ENCODE measurements at regions not wholly inside any gene's neighbourhood (a gene's known extent, or its start where the extent isn't known, plus 50 kb on each side); places are given as distances from the start of the nearest gene placed in this dataset.

DNA sequence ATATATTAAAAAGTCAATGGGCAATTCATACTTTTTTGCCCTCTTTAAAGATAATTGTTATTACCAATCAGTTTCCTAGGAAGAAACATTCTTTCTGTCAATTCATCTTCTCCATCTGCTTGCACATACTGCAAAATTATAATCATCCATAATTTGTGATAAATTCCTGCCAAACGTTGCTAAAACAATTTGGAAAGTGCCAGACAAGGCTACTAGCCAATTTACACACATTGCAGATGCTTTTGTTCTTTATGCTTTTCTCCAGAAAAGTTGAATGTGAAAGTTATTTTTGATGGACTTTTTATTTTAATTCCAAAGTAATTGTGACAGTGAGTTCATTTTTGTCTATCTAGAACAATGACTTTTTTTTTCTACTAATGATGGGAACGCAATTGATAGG lies 992.8 kb upstream of the ADGRL2 start:
- DNase-seq (ENCODE audit: low spot score) = no peak

DNA sequence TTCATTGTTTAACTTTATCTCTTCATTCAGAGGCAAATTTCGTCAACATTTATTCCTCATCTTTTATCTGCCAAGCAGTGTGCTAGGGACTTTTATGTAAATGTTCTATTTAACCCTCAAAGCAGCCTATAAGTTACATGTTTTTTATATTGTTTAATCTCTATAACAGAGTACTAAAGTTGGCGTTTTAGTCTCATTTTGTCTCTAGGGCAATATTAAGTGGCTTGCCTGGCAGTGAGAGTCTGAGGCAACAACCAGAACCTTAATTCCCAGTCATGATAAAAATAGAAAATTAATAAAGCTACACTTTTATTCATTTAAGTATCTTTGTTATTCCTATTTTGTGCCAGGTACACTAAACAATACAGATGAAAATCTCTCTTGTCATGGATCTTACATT lies 994.3 kb upstream of the ADGRL2 start:
- DNase-seq (ENCODE audit: low spot score) = no peak

DNA sequence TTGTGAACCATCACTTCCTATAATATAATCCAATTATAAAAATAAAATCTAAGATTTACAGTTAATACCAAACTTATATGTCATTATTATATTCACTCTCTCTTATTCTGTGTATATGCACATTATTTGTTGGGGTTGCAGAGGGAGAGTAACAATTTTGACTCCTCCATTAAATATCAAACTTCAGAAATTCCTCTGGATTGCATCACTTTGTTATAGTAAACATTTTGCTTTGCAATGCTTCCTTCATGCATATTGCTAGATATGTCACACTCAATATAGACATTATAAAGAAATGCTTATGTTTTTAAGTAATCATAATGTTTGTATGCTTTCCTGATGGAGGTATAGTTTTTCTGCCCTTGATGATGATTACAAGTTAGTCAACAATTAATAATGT lies 999.0 kb upstream of the ADGRL2 start:
- DNase-seq (ENCODE audit: low spot score) = no peak

DNA sequence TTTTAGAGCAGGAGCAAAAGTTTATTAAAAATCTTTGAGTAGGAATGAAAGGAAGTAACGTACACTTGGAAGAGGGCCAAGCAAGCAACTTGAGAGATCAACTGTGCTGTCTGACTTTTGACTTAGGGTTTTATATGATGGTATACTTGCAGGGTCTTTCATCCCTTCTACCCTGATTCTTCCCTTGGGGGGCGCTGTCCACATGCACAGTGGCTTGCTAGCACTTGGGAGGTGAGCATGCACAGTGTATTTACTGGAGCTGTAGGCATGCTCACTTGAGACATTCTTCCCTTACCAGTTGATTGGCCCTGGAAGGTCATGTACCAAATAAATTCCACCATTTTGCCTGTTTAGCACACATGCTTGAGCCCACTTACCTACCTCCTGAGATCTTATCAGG lies 1001.3 kb upstream of the ADGRL2 start:
- DNase-seq (ENCODE audit: low spot score) = no peak

DNA sequence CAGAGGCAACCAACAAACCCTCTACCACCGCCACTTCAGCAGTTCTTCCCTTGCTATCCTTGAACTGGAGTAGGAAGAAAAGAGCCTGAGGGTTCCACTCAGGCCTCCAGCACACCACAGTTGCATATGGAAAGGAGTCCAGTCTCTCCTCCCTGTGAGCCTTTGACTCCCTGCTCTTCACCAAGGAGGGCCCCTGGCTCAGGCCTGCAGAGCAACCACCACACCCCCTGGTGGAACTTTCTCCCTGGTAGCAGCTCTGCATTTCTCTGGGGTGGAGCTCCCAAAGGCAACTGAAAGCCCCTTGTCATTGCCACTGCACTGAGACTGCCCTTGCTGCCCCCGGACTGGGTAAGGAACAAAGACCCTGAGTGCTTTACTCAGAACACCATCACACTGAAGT lies 1021.5 kb upstream of the ADGRL2 start:
- DNase-seq (ENCODE audit: low spot score) = no peak

DNA sequence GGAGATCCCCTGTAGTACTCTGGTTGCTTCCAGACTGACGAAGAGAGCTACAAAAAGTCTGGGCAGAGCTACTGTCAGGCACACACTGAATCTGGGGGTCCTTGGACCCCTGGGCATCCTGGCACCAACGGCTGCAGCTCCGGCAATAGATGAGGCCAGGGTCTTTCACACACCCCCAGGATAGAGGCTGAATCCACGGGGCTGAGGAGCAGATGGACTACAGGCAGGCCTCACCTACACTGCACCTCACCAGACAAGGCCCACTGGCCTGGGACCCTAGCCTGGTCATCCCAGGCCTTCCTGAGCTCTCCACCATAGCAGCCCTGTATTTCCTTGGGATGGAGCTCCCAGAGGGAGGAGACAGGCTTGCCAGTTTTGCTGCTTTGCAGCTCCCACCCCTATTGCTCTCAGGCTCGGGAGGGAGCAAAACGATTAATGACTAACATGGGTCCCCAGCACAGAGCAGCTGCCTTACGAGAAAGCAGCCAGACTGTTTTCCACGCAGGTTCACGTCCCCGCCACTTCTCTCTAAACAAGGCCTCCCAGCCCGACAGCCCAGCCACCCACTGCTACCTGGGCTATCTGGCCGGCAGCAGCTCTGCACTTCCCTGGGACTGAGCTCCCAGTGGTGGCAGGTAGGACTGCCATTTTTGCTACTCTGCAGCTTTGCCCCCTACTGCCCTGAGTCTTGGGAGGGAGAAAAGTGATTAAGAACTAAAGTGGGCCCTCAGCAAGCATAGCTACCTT lies 1022.5 kb upstream of the ADGRL2 start:
- no peak for DNase-seq (ENCODE audit: low spot score)

DNA sequence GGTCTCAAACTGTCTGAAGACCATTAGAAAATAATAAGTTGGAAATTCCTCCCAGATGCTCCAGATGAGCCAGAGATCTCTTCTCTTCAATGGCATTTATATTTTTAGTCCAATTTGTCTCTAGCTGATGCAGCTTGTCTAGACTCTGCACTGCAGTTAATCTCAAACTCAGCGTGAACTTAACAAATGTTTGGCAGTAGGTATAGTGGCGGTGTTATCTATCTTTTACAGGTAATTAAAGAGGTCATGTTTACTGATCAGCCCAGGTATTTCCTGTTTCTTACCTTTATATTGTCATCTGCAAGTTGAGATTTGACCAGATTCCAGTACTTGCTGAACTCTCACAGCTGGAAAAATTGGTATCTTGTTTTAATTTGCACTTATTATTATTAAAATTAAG lies 1024.5 kb upstream of the ADGRL2 start:
- DNase-seq (ENCODE audit: low spot score) = no peak

DNA sequence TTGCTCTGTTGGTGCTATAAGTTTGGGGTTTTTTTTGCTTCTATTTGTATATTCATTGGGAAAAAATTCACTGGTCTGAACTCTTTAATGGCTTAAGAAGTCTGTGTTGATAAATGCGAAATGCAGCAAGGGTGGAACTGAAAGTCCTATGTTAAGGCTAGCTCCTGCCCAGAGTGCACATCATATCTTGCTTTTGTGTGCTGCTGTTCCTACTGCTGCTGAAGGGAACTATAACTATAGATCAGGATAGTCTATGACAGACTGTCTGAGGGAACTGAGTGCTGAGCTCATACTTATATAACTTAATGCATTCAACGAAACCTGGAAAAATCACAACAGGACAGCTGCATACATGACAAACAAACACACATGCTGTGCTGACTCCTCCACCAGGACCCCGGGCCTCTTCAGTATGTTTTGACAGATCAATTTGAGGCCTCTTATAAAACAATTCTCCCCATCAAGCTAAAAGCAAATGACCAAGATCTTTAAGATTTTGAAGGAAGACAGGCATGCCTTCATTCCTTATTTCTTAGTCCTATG lies 1031.5 kb upstream of the ADGRL2 start:
- DNase-seq (ENCODE audit: low spot score) = no peak

DNA sequence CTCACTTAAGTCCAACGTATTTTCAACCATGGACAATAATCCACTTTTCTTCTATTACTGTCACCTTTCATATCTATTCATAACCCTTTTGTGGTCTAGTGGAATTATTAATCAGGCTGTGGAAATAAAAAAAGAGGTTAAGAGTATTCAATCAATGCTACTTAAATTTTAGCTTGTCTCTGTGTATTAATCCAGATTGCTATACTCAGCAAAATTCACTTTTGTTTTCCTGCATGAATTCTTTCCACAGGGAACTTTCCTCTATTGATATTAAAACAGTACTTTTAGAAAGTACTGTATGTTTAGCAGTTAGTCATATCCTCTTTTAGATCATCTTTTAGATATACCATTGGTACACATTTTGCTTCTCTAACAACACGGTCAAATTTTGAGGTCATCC lies 1033.0 kb upstream of the ADGRL2 start:
- no peak for DNase-seq (ENCODE audit: low spot score)

DNA sequence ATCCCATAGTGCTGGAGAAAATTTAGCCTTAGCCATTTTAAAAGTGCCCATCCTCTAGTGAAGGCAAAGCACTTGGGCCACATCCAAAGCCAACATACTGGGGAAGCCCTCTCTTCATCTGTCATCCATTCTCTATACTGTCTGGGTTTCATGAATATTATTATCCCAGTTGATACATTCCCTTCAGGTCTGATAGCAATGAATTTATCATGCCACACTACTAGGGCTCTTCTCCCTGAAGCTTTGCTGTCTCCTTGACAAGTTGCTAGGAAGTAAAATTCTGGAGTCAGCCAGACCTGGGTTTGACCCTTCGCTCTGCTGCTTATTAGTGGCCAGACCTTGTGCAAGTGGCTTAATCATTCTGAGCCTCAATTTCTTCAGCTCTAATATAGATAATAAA lies 1041.4 kb upstream of the ADGRL2 start:
- no peak for DNase-seq (ENCODE audit: low spot score)

DNA sequence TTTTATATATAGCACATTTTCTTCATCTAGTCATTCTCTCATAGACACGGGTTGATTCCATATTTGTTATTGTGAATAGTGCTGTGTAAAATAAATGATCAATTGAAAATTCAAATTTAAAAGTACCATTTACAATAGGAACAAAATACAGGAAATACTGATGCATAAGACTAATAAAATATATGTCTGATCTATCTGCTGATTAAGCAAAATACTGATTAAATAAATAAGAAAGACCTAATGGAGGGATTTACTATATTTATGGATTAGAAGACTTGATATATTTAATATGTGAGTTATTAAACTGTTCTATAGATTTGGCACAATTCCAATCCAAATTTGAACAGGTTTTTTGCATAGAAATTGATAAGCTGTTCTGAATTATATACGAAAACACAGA lies 1044.8 kb upstream of the ADGRL2 start:
- DNase-seq (ENCODE audit: low spot score) = no peak

DNA sequence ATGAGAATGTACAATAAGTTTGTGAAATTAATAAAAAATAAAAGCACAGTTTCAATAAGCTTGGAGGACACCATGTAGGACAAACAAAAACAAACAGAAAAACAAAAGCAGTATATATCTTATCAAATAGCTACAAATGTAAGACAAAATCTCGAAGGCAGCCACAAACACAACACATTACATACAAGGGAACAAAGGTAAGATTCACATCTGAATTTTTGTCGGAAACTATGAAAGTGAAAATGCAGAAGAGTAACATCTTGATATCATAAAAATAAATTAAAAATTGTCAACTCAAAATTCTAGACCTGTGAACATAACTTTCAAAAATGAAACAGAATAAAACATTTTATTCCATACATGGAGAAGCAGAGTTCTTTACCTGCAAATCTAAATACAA lies 1049.5 kb upstream of the ADGRL2 start:
- no peak for DNase-seq (ENCODE audit: low spot score)

DNA sequence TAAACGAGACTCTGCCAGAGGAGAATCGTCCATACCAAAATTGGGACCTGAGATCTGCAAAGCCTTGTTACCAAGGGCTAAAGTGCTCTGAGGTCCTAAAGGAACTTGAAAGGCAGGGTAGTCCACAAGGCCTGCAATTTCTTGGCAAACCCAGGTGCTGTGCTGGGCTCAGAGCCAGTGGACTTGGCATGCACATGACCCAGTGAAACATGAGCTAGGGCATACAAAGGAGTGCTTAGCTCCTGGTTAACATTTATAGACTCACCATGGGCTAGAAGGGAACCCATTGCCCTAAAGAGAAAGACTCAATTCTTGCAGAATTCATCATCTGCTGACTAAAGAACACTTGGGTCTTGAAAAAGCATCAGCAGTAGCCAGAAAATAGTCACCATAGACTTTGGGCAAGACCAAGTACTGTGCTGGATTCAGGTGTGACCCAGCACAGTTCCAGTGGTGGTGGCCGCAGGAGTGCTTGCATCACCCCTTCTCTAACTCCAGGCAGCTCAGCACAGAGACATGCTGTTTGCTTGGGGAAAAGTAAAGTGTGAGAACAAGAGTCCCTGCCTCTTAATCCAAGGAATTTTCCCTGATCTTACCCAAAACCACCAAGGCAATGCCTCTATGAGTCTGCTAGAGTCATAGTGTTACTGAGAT lies 1069.4 kb upstream of the ADGRL2 start:
- no peak for DNase-seq (ENCODE audit: low spot score)

DNA sequence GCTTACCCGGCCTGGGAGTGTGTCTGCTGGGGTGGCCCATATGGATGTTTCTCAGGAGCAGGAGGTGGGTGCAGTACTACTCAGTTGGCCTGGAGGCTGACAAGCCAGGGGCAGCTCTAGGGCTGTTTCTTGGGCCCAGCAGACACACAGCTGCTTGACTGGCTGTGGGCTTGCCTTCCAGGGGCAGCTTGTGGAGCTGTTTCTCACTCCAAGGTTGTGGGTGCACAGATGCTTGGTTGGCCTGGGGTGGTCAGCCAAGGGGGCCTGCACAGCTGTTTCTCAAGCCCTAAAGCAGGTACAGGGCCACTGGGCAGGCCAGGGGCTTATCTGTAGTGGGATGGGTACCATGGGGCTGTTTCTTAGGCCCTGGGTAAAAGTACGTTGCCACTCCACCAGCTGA lies 1078.1 kb upstream of the ADGRL2 start:
- DNase-seq (ENCODE audit: low spot score) = no peak

DNA sequence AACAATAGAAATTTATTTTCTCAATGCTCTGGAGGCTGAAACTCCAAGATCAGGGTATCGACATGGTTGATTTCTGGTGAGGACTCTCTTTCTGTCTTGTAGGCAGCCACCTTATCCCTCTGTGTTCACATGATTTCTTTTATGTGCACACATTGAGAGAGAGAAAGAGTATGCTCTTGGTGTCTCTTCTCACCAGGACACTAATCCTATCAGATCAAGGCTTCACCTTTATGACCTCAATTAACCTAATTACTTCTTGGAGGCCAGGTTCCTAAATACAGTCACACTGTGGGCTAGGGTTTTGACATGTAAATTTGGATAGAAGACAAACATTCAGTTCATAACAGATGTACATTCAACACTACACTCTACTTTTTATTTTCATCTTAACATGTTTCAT lies 1094.2 kb upstream of the ADGRL2 start:
- DNase-seq (ENCODE audit: low spot score) = no peak

DNA sequence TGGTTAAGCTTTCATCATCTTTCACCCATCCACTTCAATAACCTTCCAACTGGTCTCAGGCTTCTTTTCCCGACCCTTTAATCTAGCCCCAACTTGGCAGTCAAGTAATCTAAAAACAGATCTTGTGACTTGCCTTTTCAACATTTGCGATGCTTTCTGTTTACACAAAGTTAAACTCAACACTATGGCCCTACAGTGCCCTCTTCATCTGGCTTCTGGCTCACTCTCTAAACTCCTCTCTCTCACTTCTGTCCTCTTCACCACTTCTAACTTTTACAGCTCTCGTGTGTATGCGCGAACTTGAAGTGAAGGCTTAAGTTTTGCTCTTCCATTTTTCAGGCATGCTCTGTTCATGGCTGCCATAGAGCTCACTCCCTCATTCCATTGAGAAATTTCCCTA lies 1122.3 kb upstream of the ADGRL2 start:
- DNase-seq (ENCODE audit: low spot score) = no peak

DNA sequence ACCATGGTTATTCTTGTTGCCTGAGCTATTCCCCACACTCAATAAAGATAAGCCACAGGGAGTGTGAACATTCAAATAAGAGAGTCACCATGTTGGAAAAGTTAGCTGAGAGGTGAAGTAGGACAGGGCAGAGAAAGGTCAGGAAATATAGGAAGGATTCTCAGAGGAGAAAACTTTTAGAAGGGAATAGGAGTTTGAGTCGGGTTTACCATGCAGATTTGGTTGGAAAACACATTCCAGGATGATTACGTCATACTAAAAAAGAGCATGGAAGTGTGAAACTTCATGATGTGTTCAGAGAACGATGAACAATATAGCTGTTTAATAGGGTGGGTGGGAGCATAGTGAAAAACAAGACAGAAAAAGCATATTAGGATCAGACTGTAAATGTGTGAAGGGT lies 1125.3 kb upstream of the ADGRL2 start:
- no peak for DNase-seq (ENCODE audit: low spot score)

DNA sequence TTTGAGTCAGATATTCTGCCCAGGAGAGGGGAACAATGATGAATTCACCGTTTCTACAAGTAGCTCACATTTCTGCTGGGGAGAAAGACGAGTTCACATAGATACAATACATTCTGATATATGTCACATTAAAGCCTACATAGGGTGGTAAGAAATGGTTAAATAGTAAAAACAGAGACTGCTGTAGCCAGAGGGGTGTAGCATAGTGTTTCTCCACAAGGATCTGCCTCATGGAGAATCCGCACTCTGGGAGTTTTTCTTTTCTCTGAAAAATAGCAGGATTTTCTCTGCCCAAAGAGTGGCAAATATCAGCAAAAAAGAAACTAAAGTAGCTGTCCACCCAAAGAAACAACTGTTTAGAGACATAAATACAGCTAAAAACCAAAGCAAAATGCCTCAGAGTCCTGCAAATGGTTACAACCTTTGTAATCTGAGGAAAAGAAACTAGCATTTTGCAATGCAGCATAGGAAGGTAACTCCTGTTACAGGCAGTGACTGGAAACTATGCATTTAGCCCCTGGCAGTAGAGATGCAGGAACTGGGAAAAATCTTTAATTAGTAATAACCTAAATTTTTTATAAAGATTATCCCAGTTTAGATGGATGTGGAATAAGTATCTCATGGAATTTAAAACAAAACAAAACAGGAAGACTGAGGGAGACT lies 1126.7 kb upstream of the ADGRL2 start:
- no peak for DNase-seq (ENCODE audit: low spot score)

DNA sequence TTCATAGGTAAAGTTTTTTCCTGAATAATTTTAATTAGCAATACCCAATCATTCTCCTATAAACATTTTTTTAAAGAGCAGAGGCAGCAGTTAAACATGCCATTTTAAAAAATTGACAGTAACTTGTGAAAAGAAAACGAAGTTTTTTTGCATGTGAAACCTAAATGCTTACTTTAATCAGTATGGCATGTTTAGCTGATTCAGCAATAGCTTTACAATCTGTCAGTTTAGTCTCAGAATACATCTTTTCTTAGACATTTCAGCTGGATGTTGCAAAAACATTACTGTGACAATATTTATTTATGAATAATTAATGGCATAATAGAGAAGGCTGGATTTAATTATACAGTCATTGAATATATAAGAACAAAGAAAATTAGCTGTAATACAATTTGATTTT lies 1132.4 kb upstream of the ADGRL2 start:
- no peak for DNase-seq (ENCODE audit: low spot score)

DNA sequence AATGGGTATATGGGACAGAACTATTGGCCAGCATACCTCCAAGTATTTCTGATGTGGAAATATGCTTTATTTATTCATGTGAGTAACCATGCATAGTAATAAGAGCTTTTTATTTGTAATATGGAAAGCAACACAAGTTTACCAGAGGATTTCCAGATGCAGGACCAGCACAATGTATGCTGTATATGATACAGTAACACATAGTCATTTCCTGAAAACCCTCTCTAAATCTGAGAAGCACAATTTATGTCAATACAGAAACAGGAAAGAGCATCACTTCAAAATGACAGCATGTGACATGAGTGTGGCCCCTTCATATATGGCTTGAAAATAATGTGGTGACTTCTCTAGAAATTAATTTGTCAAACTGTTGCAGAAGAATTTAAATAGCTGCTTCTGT lies 1134.7 kb upstream of the ADGRL2 start:
- DNase-seq (ENCODE audit: low spot score) = no peak

DNA sequence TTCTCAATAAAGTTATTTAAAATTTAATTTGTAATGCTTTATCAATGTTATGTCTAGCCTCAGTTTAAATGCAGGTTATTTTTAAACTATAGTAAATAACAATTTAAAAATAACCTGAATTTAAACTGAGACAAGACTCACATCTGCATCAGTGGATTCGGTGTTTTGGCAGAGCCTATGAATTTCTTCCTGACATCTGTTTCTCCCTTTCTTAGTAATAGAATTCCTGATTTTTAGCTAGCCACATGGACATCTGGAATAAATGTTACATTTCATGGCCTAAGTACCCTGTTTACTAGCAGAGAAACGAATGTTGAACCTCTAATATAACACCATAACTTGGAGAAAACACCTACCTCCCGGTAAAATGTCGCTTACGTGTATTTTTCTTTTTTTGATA lies 1141.6 kb upstream of the ADGRL2 start:
- DNase-seq (ENCODE audit: low spot score) = no peak

DNA sequence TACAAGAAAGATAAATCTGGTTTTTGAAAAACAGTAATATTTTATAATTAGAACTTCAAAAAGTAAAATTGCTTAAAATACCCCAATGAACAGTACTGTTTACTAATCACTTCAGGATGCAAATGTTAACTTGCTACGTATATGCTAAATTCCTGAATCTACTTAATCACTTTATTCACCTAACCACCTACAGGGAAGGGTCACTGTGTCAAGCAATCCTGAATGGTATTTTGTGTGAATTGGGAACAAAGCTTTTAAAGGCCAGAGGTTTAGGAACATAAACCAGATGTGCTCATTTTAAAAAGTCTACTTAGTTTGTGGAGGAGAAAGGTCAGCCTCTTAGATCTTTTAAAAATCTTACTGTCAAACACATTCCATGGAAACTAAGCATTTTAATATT lies 1143.0 kb upstream of the ADGRL2 start:
- no peak for DNase-seq (ENCODE audit: low spot score)

All from SK-N-DZ (cell line).